Stimulated activated memory B cell treated with anti-CD40 and anti-IgM and Interleukin-4, amounts not matched to agents 10 μg/mL and 1 μg/mL and 100 μg/mL, for 72 hours (primary cell): ENCODE measurements at regions not wholly inside any gene's neighbourhood (a gene's known extent, or its start where the extent isn't known, plus 50 kb on each side); places are given as distances from the start of the nearest gene placed in this dataset.
A peak's percentile ranks its signal among the peaks of the same experiment; 100 is the strongest.
"Not testable (repeated sequence)": the region's sequence is repeated elsewhere in the genome, so short reads cannot be mapped to it uniquely, and the experiment has no call there.

ENCODE experiments used
- ATAC-seq: fragments of 150-1000 bp; cut with Tn5 transposase; 2 replicates; pipeline ENCODE4 v1.10.0; 2021
- H3K27ac Mint-ChIP-seq: one replicate; pipeline ENCODE4 v1.8.0; 2022; ENCODE audit warnings: mild to moderate bottlenecking, mixed read lengths
- H3K27me3 Mint-ChIP-seq: one replicate; pipeline ENCODE4 v1.8.0; 2022; ENCODE audit warnings: mixed read lengths
- H3K36me3 Mint-ChIP-seq: one replicate; pipeline ENCODE4 v1.8.0; 2022; ENCODE audit warnings: mixed read lengths
- H3K4me1 Mint-ChIP-seq: one replicate; pipeline ENCODE4 v1.8.0; 2022; ENCODE audit warnings: mixed read lengths
- H3K4me3 Mint-ChIP-seq: one replicate; pipeline ENCODE4 v1.8.0; 2022; ENCODE audit warnings: mild to moderate bottlenecking, moderate library complexity, mixed read lengths
- H3K9me3 Mint-ChIP-seq: one replicate; pipeline ENCODE4 v1.8.0; 2022; ENCODE audit warnings: mixed read lengths

DNA sequence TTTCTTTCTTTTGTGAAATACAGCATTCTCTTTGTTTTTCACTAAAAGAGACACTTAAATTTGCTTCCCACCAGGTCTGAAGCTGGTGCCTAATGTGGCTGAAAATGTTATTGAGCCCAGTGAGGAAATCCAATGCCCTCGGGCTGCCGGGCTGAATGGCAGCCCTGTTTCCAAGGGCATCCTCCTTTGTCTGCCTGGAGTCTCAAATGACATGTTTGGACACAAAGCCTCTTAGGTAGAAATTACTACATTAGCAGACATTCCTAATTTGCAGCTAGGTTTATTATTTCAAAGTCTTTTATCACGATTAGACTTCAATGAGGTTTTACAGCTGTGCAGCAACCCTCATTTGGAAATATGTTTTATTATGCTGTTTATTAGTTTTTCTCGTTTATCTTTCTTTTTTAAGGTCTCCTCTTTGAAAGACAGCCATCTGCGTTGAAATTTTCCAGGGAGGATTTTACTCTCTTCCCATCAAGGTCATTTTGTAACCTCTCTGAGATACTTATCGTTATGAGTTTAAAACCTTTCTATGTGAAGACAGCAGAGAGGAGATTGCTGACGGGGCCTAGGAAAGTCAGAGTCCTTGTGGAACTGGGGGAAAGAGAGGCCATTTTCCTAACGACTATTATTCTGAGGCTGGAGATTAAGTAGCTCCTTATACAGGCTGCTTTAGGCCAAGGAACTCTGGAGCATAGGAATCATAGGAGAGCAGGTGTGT, 59.0 kb upstream of the ZNF532 start:
- Mint-ChIP-seq H3K9me3 (no peaks in the 10 kb centered on the region), H3K36me3 (no peaks in the 10 kb centered on the region), H3K27ac (no peak overlapping the region), H3K4me1 (peaks cover 14% of the 10 kb centered on the region), H3K27me3 (no peaks in the 10 kb centered on the region), H3K4me3 (no peak overlapping the region)
- ATAC-seq, result no peak

DNA sequence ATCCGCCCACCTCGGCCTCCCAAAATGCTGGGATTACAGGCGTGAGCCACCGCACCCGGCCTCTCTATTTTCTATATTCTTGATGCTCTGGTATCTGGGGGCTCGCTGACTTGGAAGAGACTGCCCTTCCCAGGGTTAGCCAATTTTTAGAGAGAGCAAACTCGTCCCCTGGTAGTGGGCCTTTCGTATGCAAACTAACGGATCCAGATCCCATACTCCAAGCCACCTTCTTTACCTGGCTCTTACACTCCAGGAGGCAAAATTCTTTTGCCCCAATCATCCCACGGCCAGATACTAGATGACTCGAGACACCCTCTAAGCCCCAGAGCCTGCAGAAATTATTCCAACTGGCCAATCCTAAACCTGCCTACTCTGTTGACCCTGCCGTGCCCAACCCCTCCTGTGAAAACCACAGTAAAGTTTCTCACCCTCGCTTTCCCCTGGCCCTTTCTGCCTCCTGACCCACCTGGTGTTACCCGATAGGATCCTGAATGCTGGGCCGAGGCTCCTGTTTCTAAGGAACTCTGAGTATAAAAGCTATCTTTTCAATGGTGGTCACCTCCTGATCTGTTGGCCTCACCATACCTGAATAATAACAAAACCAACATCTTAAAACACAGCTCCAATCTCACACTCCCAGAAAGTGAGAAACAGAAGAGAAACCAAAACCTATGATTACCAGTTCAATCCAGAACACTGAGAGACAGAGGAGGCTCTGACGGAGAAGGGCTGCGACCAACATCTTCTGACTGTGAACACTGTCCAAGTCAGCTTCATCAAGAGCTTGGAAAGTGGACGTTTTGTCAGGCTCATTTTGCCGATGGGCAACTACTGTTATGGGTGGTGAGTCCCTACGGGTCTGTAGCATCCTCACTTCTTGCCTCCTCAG, 57.6 kb upstream of the ZNF532 start:
- peak overlapping the region; percentile 35 for H3K4me3 Mint-ChIP-seq
- H3K27me3 Mint-ChIP-seq, result no peaks in the 10 kb centered on the region
- H3K9me3 Mint-ChIP-seq, result no peaks in the 10 kb centered on the region
- H3K36me3 Mint-ChIP-seq, result no peaks in the 10 kb centered on the region
- H3K4me1 Mint-ChIP-seq, result peaks cover 8% of the 10 kb centered on the region
- peak overlapping the region; percentile 74 for H3K27ac Mint-ChIP-seq
- peak; percentile 77 for ATAC-seq

DNA sequence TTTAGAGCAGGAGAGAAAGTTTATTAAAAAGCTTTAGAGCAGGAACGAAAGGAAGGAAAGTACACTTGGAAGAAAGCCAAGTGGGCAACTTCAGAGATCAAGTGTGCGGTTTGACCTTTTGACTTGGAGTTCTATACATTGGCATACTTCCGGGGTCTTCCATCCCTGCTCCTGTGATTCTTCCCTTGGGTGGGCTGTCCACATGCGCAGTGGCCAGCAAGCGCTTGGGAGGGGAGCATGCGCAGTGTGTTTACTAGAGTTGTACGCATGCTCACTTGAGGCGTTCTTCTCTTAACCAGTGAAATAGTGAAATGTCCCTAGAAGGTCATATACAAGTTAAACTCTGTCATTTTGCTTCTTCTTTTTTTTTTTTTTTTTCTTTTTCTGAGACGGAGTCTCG, 56.9 kb upstream of the ZNF532 start:
- peak overlapping the region; percentile 74 for H3K27ac Mint-ChIP-seq
- H3K27me3 Mint-ChIP-seq, result no peaks in the 10 kb centered on the region
- peaks cover 8% of the 10 kb centered on the region for H3K4me1 Mint-ChIP-seq
- H3K36me3 Mint-ChIP-seq, result no peaks in the 10 kb centered on the region
- no peak overlapping the region for H3K4me3 Mint-ChIP-seq
- no peak for ATAC-seq
- H3K9me3 Mint-ChIP-seq, result no peaks in the 10 kb centered on the region

- H3K27ac Mint-ChIP-seq, result no peak overlapping the region
- ATAC-seq, result no peak
- H3K27me3 Mint-ChIP-seq, result no peaks in the 10 kb centered on the region
- H3K9me3 Mint-ChIP-seq, result peaks cover under 1% of the 10 kb centered on the region
- H3K4me3 Mint-ChIP-seq, result no peak overlapping the region
- H3K4me1 Mint-ChIP-seq, result peaks cover 11% of the 10 kb centered on the region
- peaks cover 4% of the 10 kb centered on the region for H3K36me3 Mint-ChIP-seq
These were observed 56.3 kb upstream of the ZNF532 start for GRCh38 chr18:58808349-58808748.

- H3K27ac Mint-ChIP-seq, ATAC-seq, H3K4me3 Mint-ChIP-seq, H3K27me3 Mint-ChIP-seq: not testable (repeated sequence)
- Mint-ChIP-seq H3K36me3 (peaks cover 23% of the 10 kb centered on the region), H3K4me1 (peaks cover 15% of the 10 kb centered on the region), H3K9me3 (peaks cover 13% of the 10 kb centered on the region)
These were observed 52.8 kb upstream of the ZNF532 start for GRCh38 chr18:58811859-58812258.

- peaks cover 13% of the 10 kb centered on the region for H3K9me3 Mint-ChIP-seq
- no peak overlapping the region for H3K27ac Mint-ChIP-seq
- peaks cover 23% of the 10 kb centered on the region for H3K36me3 Mint-ChIP-seq
- peaks cover 7% of the 10 kb centered on the region for H3K4me1 Mint-ChIP-seq
- no peak for ATAC-seq
- no peaks in the 10 kb centered on the region for H3K27me3 Mint-ChIP-seq
- H3K4me3 Mint-ChIP-seq, result no peak overlapping the region
These were observed 51.6 kb upstream of the ZNF532 start for GRCh38 chr18:58813105-58813504.

DNA sequence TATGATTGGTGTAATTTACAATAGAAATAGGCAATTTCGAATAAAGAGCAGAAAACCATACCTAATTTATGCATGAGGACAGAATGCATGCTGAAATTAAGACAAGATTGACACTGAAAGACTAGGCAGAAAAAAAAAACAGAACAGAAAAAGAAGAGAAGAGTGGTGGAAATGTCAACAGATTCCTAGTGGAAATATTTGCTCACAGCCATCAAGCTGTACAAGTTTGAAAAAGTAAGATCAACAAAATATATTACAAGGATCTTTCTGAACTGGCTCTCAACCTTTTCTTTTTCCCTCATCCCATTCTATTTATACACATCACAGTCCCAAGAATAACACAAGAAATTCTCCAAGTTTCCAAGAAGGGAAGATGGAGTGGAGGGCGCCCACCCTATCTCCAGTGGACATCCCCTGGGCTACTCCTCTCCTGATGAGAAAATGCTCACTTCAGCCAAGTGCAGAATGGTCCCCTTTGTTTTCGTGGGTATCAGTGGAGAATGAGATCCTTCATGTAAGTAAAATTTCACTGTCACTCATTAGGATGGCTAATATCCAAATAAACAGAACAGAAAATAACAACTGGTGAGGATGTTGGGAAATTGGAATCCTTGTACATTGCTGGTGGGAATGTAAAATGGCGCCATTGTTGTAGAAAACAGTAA, 51.0 kb upstream of the ZNF532 start:
- ATAC-seq, result no peak
- peaks cover 23% of the 10 kb centered on the region for H3K36me3 Mint-ChIP-seq
- H3K9me3 Mint-ChIP-seq, result peaks cover 13% of the 10 kb centered on the region
- H3K27me3 Mint-ChIP-seq, result no peaks in the 10 kb centered on the region
- H3K4me3 Mint-ChIP-seq, result no peak overlapping the region
- peak overlapping the region; percentile 20 for H3K27ac Mint-ChIP-seq
- H3K4me1 Mint-ChIP-seq, result peaks cover 8% of the 10 kb centered on the region

- Mint-ChIP-seq H3K4me3 (no peak overlapping the region), H3K36me3 (peaks cover 23% of the 10 kb centered on the region), H3K4me1 (peaks cover 14% of the 10 kb centered on the region), H3K27me3 (no peaks in the 10 kb centered on the region), H3K27ac (peak overlapping the region; percentile 20), H3K9me3 (peaks cover 13% of the 10 kb centered on the region)
- ATAC-seq, result no peak
These were observed 50.4 kb upstream of the ZNF532 start for GRCh38 chr18:58814317-58814716.
